Breast epithelium (tissue), 4 donors: ENCODE measurements at regions not wholly inside any gene's neighbourhood (a gene's known extent, or its start where the extent isn't known, plus 50 kb on each side); places are given as distances from the start of the nearest gene placed in this dataset.

Experiments
- DNase-seq, 2 donors: peaks; one replicate each; pipeline ENCODE4 v3.0.0-alpha.2; 2019; ENCODE audit warnings: low spot score in 2 of 2
- H3K27ac ChIP-seq, 2 donors: fragments of 200-600 bp; sonication (generic) in 1 of 2; one replicate each; pipeline ENCODE4 v1.5.1; 2016 to 2019; ENCODE audit warnings: mild to moderate bottlenecking in 1 of 2
- H3K27me3 ChIP-seq, 2 donors: fragments of 200-600 bp; sonication (generic) in 1 of 2; one replicate each; pipeline versions ENCODE4 v1.5.1 to v1.6.0; 2017 to 2019; ENCODE audit warnings: control low read depth in 1 of 2, mild to moderate bottlenecking in 1 of 2
- H3K36me3 ChIP-seq: fragments of 200-600 bp; one replicate; pipeline ENCODE4 v1.5.1; 2019
- H3K4me1 ChIP-seq, 2 donors: fragments of 200-600 bp; sonication (generic); one replicate each; pipeline ENCODE4 v1.5.1; 2016 to 2019; ENCODE audit warnings: control low read depth in 1 of 2
- H3K4me3 ChIP-seq, 3 donors: fragments of 200-600 bp; sonication (generic); 1 replicate in 2 of 3; 2 replicates in 1 of 3; pipeline ENCODE4 v1.5.1; 2016 to 2019; ENCODE audit warnings: mild to moderate bottlenecking in 3 of 3, moderate library complexity in 2 of 3
- H3K9me3 ChIP-seq, 2 donors: fragments of 200-600 bp; sonication (generic) in 1 of 2; one replicate each; pipeline ENCODE4 v1.5.1; 2016 to 2019; ENCODE audit warnings: control low read depth in 1 of 2
- POLR2A ChIP-seq: fragments of 450-650 bp; IDR thresholded peaks from one replicate; pipeline ENCODE4 v1.6.1; 2016; ENCODE audit warnings: antibody characterized with exemption, mild to moderate bottlenecking, moderate library complexity
- POLR2AphosphoS5 ChIP-seq, 3 donors: sonication (generic); formaldehyde crosslinking; IDR thresholded peaks; one replicate each; pipeline ENCODE4 v1.6.1; 2017; ENCODE audit warnings: antibody characterized with exemption in 3 of 3
- intact Hi-C: fragments of 100-400 bp; cut with DNase I; formaldehyde crosslinking; loops from one replicate; pipeline ENCODE4 v1.15.1; 2023; ENCODE audit warnings: low total_unique reads
- TF ChIP-seq, protein P1 (sequence below), 3 donors: fragments of 450-650 bp; IDR thresholded peaks; one replicate each; pipeline ENCODE4 v1.5.1; 2016 to 2017; ENCODE audit warnings: antibody characterized with exemption in 3 of 3, mild to moderate bottlenecking in 3 of 3, moderate library complexity in 3 of 3

DNA sequence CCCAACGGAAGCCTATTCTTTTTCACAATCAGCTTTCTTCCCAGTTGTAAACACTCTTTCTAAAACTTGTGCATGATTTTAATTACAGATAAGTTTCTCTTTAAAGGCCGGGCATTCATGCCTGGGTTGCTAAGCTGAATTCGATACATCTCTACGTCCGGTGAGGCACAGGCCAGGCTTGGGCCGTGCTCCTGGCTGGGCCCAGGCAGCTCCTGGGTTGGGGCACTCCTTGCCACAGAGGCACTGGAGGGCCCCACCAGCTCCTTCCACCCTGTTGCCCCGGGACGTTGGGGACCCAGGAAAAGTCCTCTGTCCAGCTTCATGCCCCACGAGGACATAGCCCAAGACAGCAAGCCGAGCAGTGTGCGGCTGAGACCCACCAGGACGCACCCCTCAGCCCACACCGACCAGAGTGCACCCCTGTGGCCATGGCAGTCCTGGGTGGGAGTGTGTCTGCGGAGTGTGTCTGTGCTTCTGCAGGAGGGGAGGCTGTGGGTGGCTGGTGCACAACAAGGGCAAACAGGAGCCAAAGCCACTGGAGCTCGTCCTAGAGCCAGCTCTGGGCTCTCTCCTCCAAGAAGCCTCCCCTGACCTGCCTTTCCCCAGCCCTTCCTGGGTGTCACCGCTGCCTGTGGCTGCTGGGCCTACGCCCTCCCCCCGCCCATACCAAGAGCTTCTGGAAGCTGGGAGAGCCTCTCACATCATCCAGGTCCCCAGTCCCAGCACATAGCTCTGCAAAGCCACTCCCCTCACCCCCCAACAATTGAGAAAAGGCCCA is 128.0 kb upstream of the NKX1-1 start:
- H3K4me1 ChIP-seq: no peaks in the 10 kb centered on the region
- H3K9me3 ChIP-seq: no peaks in the 10 kb centered on the region
- TF ChIP-seq, protein P1, sequence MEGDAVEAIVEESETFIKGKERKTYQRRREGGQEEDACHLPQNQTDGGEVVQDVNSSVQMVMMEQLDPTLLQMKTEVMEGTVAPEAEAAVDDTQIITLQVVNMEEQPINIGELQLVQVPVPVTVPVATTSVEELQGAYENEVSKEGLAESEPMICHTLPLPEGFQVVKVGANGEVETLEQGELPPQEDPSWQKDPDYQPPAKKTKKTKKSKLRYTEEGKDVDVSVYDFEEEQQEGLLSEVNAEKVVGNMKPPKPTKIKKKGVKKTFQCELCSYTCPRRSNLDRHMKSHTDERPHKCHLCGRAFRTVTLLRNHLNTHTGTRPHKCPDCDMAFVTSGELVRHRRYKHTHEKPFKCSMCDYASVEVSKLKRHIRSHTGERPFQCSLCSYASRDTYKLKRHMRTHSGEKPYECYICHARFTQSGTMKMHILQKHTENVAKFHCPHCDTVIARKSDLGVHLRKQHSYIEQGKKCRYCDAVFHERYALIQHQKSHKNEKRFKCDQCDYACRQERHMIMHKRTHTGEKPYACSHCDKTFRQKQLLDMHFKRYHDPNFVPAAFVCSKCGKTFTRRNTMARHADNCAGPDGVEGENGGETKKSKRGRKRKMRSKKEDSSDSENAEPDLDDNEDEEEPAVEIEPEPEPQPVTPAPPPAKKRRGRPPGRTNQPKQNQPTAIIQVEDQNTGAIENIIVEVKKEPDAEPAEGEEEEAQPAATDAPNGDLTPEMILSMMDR (IDR thresholded peaks at IDR 0.05): no peak
- TF ChIP-seq POLR2A: no peak
- no peak for TF ChIP-seq POLR2AphosphoS5 (IDR thresholded peaks at IDR 0.05)
- no peak for DNase-seq
- intact Hi-C loops: no loop called here
- H3K4me3 ChIP-seq: no peak overlapping the region
- no peaks in the 10 kb centered on the region for H3K36me3 ChIP-seq
- H3K27me3 ChIP-seq: peaks cover 0 to 53% of the 10 kb centered on the region in 2 donors
- H3K27ac ChIP-seq: no peak overlapping the region

DNA sequence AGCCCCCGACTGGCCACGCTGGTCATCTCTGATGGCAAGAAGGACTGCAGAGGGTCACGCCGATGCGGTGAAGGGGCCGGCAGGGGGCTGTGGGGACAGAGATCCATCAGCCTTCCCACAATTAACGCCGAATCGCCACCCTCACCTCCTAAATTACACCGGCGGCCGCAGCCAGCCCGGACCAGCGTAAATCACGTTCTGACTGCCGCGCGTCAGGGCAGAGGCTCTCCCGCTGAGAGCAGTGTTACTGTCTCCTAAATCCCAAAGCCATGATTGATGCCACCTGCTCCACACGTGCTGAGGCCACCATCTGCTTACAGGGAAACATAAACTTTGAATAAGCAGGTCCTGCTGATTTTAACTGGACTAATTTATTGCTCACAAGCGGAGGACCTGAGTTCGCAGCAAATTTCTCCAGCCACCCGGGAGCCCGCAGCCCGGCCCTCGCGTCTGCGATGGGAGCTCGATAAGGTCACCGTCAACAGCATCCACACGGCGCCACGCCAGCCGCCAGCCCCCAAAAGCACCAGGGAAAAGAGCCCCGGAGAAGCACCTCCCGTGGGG is 127.3 kb upstream of the NKX1-1 start:
- Histone ChIP-seq H3K4me1 (no peaks in the 10 kb centered on the region), H3K27ac (no peak overlapping the region), H3K36me3 (no peaks in the 10 kb centered on the region), H3K9me3 (no peaks in the 10 kb centered on the region), H3K27me3 (peaks cover 0 to 54% of the 10 kb centered on the region in 2 donors), H3K4me3 (no peak overlapping the region)
- intact Hi-C loops: no loop called here
- DNase-seq: no peak
- TF ChIP-seq POLR2AphosphoS5 (IDR thresholded peaks at IDR 0.05) (no peak), POLR2A (no peak)
- TF ChIP-seq, protein P1 (IDR thresholded peaks at IDR 0.05): no peak

DNA sequence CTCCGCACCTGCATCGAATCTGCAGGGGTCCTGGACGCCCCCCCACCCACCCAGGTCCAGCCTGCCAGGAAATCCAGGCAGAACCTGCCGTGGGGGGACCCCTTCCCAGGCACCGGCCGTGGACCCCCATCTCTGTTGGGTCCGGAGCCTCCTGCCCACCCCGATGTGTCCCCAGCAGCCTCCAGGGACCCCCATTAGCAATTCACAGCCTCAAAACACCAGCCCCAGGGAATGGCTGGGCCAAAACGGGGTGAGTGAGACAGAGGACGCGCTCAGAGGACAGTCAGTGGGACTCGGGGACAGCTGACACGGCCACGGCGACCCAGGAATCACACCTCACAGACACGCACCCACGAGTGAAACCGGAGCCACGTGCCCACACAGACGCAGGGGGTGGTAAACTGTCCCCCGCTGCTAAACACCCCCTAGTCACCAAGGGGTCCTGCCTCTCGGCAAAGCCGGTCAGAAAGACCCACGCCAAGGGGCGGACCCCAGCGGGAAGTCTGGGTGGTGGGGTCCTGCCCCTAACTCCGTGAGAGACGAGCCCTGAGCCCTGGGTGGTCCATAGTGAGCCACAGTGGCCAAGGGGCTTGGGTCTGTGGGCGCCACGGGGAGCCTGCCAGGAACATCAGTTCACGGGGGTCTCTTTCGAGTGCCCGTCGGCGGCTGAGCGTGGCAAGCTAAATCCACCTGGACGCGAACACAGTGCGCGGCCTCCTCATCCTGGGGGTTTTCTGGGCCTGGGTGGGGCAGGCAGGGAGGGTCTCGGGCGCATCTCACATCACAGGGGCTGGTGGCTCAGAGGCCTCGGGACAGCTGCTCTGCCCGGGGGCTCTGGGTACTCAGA is 126.5 kb upstream of the NKX1-1 start:
- H3K27me3 ChIP-seq: peaks cover 0 to 56% of the 10 kb centered on the region in 2 donors
- no peaks in the 10 kb centered on the region for H3K36me3 ChIP-seq
- intact Hi-C loops: no loop called here
- no peak overlapping the region for H3K27ac ChIP-seq
- H3K9me3 ChIP-seq: no peaks in the 10 kb centered on the region
- no peaks in the 10 kb centered on the region for H3K4me1 ChIP-seq
- TF ChIP-seq, protein P1 (IDR thresholded peaks at IDR 0.05): no peak
- no peak for TF ChIP-seq POLR2A
- no peak for TF ChIP-seq POLR2AphosphoS5 (IDR thresholded peaks at IDR 0.05)
- no peak overlapping the region for H3K4me3 ChIP-seq
- no peak for DNase-seq

- H3K27ac ChIP-seq: no peak overlapping the region
- no peaks in the 10 kb centered on the region for H3K4me1 ChIP-seq
- H3K4me3 ChIP-seq: no peak overlapping the region
- peaks cover 0 to 48% of the 10 kb centered on the region in 2 donors for H3K27me3 ChIP-seq
- no peak for DNase-seq
- intact Hi-C loops: no loop called here
- no peaks in the 10 kb centered on the region for H3K36me3 ChIP-seq
- no peaks in the 10 kb centered on the region for H3K9me3 ChIP-seq
- no peak for TF ChIP-seq POLR2A
- no peak for TF ChIP-seq POLR2AphosphoS5 (IDR thresholded peaks at IDR 0.05)
- TF ChIP-seq, protein P1 (IDR thresholded peaks at IDR 0.05): no peak
These were observed 125.7 kb upstream of the NKX1-1 start for GRCh38 chr4:1531683-1532548.
